IMR-90 (cell line): ENCODE measurements at regions not wholly inside any gene's neighbourhood (a gene's known extent, or its start where the extent isn't known, plus 50 kb on each side); places are given as distances from the start of the nearest gene placed in this dataset.

ENCODE experiments used
- ATAC-seq: fragments of 200-7000 bp; cut with Tn5 transposase; 2 replicates; pipeline ENCODE4 v1.9.1; 2020; ENCODE audit warnings: low read depth, mild to moderate bottlenecking, moderate library complexity
- BruUV-seq: library from RNA; stranded (reverse); fragments of 400-500 nt; replicated peaks from 2 replicates; lab custom pipeline; 2021; lab: Mats Ljungman, UMichigan
- CTCF ChIA-PET: fragments of 300-600 bp; formaldehyde crosslinking; extraction: SDS; loops from one replicate; lab custom pipeline; 2021; ENCODE audit warnings: antibody characterized with exemption; lab: Yijun Ruan, JAX
- POLR2A ChIA-PET: fragments of 300-600 bp; sonication (Branson Sonifier 250); formaldehyde crosslinking; loops from one replicate; lab custom pipeline; 2022; ENCODE audit warnings: antibody characterized with exemption; ENCODE audit not compliant: unreplicated experiment; lab: Charles Lee
- DNase-seq: peaks from one replicate; pipeline ENCODE4 v3.0.0; 2013
- H2AFZ ChIP-seq: replicated peaks from 2 replicates; pipeline ENCODE3; 2013; ENCODE audit warnings: low read length, mild to moderate bottlenecking; ENCODE audit not compliant: poor library complexity
- H2AK5ac ChIP-seq: 2 replicates; pipeline ENCODE4 v1.6.1; 2013; ENCODE audit warnings: low read depth, low read length, inconsistent platforms
- H2AK9ac ChIP-seq: replicated peaks from 2 replicates; pipeline ENCODE3; 2013; ENCODE audit warnings: mild to moderate bottlenecking, low read depth, low read length, moderate library complexity; ENCODE audit not compliant: poor library complexity
- H2BK120ac ChIP-seq: 2 replicates; pipeline ENCODE4 v1.6.1; 2013; ENCODE audit warnings: low read depth, low read length, inconsistent platforms
- H2BK15ac ChIP-seq: 3 replicates; pipeline ENCODE4 v1.6.1; 2013; ENCODE audit warnings: low read depth, low read length, inconsistent platforms
- H2BK20ac ChIP-seq: 2 replicates; pipeline ENCODE4 v1.6.1; 2013; ENCODE audit warnings: low read depth, mild to moderate bottlenecking, inconsistent platforms, low read length, moderate library complexity
- H2BK5ac ChIP-seq: 2 replicates; pipeline ENCODE4 v1.6.1; 2013; ENCODE audit warnings: mild to moderate bottlenecking, low read depth, low read length, inconsistent platforms; ENCODE audit not compliant: poor library complexity, severe bottlenecking
- H3K14ac ChIP-seq: replicated peaks from 2 replicates; pipeline ENCODE4 v1.6.1; 2013; ENCODE audit warnings: low read depth, low read length, inconsistent platforms
- H3K18ac ChIP-seq: 2 replicates; pipeline ENCODE4 v1.6.1; 2013; ENCODE audit warnings: low read depth, low read length, control low read depth
- H3K23ac ChIP-seq: 2 replicates; pipeline ENCODE4 v1.6.1; 2013; ENCODE audit warnings: low read depth, low read length, inconsistent platforms
- H3K27ac ChIP-seq: 2 replicates; pipeline ENCODE4 v1.5.1; 2013; ENCODE audit warnings: mild to moderate bottlenecking, control low read depth, low read length; ENCODE audit not compliant: insufficient read depth
- H3K27me3 ChIP-seq: 2 replicates; pipeline ENCODE4 v1.6.1; 2013; ENCODE audit warnings: low read length; ENCODE audit not compliant: control insufficient read depth, insufficient read depth
- H3K36me3 ChIP-seq: 2 replicates; pipeline ENCODE4 v1.6.1; 2013; ENCODE audit warnings: low read length, mixed read lengths; ENCODE audit not compliant: control insufficient read depth, insufficient read depth
- H3K4ac ChIP-seq: 2 replicates; pipeline ENCODE4 v1.6.1; 2013; ENCODE audit warnings: low read depth, low read length, inconsistent platforms
- H3K4me1 ChIP-seq: 2 replicates; pipeline ENCODE4 v1.6.1; 2013; ENCODE audit warnings: low read length, mixed read lengths; ENCODE audit not compliant: control insufficient read depth, insufficient read depth
- H3K4me2 ChIP-seq: 2 replicates; pipeline ENCODE4 v1.6.1; 2013; ENCODE audit warnings: low read depth, mild to moderate bottlenecking, control low read depth, low read length, moderate library complexity
- H3K4me3 ChIP-seq: 2 replicates; pipeline ENCODE4 v1.5.1; 2013; ENCODE audit warnings: low read depth, mild to moderate bottlenecking, control low read depth, low read length, moderate library complexity; ENCODE audit not compliant: insufficient read depth
- H3K56ac ChIP-seq: 2 replicates; pipeline ENCODE4 v1.6.1; 2013; ENCODE audit warnings: low read length, inconsistent platforms; ENCODE audit not compliant: insufficient read depth; ENCODE audit errors: extremely low read depth
- H3K79me1 ChIP-seq, 2 experiments: 2 replicates each; pipeline ENCODE4 v1.6.1; 2013; ENCODE audit warnings: low read length in 2 of 2, inconsistent platforms in 1 of 2, low read depth in 1 of 2
- H3K9ac ChIP-seq: 2 replicates; pipeline ENCODE4 v1.6.1; 2013; ENCODE audit warnings: low read depth, low read length, control low read depth
- H3K9me1 ChIP-seq: 2 replicates; pipeline ENCODE4 v1.6.1; 2013; ENCODE audit warnings: low read length, inconsistent platforms; ENCODE audit not compliant: insufficient read depth
- H3K9me3 ChIP-seq: 2 replicates; pipeline ENCODE4 v1.6.1; 2013; ENCODE audit warnings: low read length; ENCODE audit not compliant: control insufficient read depth, insufficient read depth
- H4K20me1 ChIP-seq: 2 replicates; pipeline ENCODE4 v1.6.1; 2013; ENCODE audit warnings: low read length, inconsistent platforms; ENCODE audit not compliant: insufficient read depth
- H4K5ac ChIP-seq: 2 replicates; pipeline ENCODE4 v1.6.1; 2013; ENCODE audit warnings: mild to moderate bottlenecking, low read depth, low read length, control low read depth
- H4K8ac ChIP-seq, 2 experiments: 2 replicates each; pipeline ENCODE4 v1.6.1; 2013; ENCODE audit warnings: low read depth in 2 of 2, low read length in 2 of 2, control low read depth in 1 of 2, inconsistent platforms in 1 of 2
- H4K91ac ChIP-seq: 2 replicates; pipeline ENCODE4 v1.6.1; 2013; ENCODE audit warnings: low read depth, low read length, inconsistent platforms; ENCODE audit not compliant: insufficient read depth
- BHLHE40 ChIP-seq: fragments of 150-350 bp; IDR thresholded peaks from 2 replicates; pipeline ENCODE4 v1.6.1; 2016; ENCODE audit warnings: mild to moderate bottlenecking, low read depth, low read length
- CEBPB ChIP-seq: IDR thresholded peaks from 2 replicates; pipeline ENCODE4 v1.6.1; 2012; ENCODE audit warnings: low read depth, low read length, improper control_type of control experiment
- CHD1 ChIP-seq: IDR thresholded peaks from 2 replicates; pipeline ENCODE4 v1.6.1; 2012; ENCODE audit warnings: low read depth, low read length, improper control_type of control experiment
- CTCF ChIP-seq: conservative IDR thresholded peaks from 2 replicates; pipeline ENCODE4 v1.5.1; 2012; ENCODE audit warnings: mild to moderate bottlenecking, low read depth, low read length, improper control_type of control experiment
- ELK1 ChIP-seq: fragments of 150-350 bp; IDR thresholded peaks from 2 replicates; pipeline ENCODE4 v1.6.1; 2016; ENCODE audit warnings: low read depth, mild to moderate bottlenecking, low read length, moderate library complexity, borderline replicate concordance
- FOS ChIP-seq: fragments of 150-350 bp; IDR thresholded peaks from 2 replicates; pipeline ENCODE4 v1.6.1; 2016; ENCODE audit warnings: low read depth, low read length
- MAFK ChIP-seq: IDR thresholded peaks from 2 replicates; pipeline ENCODE4 v1.6.1; 2012; ENCODE audit warnings: low read depth, low read length, improper control_type of control experiment
- MAZ ChIP-seq: IDR thresholded peaks from 2 replicates; pipeline ENCODE4 v1.6.1; 2012; ENCODE audit warnings: low read depth, mild to moderate bottlenecking, low read length, improper control_type of control experiment, moderate library complexity, borderline replicate concordance
- MXI1 ChIP-seq: IDR thresholded peaks from 2 replicates; pipeline ENCODE4 v1.6.1; 2012; ENCODE audit warnings: low read depth, mild to moderate bottlenecking, low read length, moderate library complexity, borderline replicate concordance
- NFE2L2 ChIP-seq: fragments of 150-350 bp; IDR thresholded peaks from 2 replicates; pipeline ENCODE4 v1.6.1; 2016; ENCODE audit warnings: low read depth, mild to moderate bottlenecking, low read length
- POLR2A ChIP-seq: IDR thresholded peaks from 2 replicates; pipeline ENCODE4 v1.6.1; 2012; ENCODE audit warnings: mild to moderate bottlenecking, low read depth, low read length
- RAD21 ChIP-seq: IDR thresholded peaks from 2 replicates; pipeline ENCODE4 v1.6.1; 2012; ENCODE audit warnings: low read length, improper control_type of control experiment
- RCOR1 ChIP-seq: IDR thresholded peaks from 2 replicates; pipeline ENCODE4 v1.6.1; 2012; ENCODE audit warnings: mild to moderate bottlenecking, low read length, improper control_type of control experiment; ENCODE audit not compliant: insufficient replicate concordance
- RFX5 ChIP-seq: IDR thresholded peaks from 2 replicates; pipeline ENCODE4 v1.8.0; 2012; ENCODE audit warnings: low read depth, mild to moderate bottlenecking, low read length, moderate library complexity
- SMC3 ChIP-seq: fragments of 150-350 bp; IDR thresholded peaks from 2 replicates; pipeline ENCODE4 v1.6.1; 2016; ENCODE audit warnings: low read depth, mild to moderate bottlenecking, antibody characterized with exemption, low read length, moderate library complexity
- USF2 ChIP-seq: fragments of 150-350 bp; IDR thresholded peaks from 2 replicates; pipeline ENCODE4 v1.6.1; 2017; ENCODE audit warnings: mild to moderate bottlenecking, antibody characterized with exemption, low read length, low read depth
- dilution Hi-C: fragments of 300-500 bp; cut with HindIII; formaldehyde crosslinking; loops from one replicate; pipeline ENCODE4 v1.14.3; 2018; ENCODE audit warnings: low sequenced_read_pairs; ENCODE audit not compliant: unreplicated experiment
- in situ Hi-C: fragments of 300-500 bp; cut with MboI; formaldehyde crosslinking; loops from 3 replicates; pipeline ENCODE4 v1.14.3; 2019; ENCODE audit warnings: low sequenced_read_pairs, inconsistent platforms, mixed read lengths
- intact Hi-C: fragments of 100-400 bp; cut with micrococcal nuclease; formaldehyde crosslinking; loops from 2 replicates; pipeline ENCODE4 v1.10.0; 2022

GRCh38 chr6:76984572-76984971, 478.7 kb downstream of the HTR1B start:
- H3K27ac ChIP-seq = no peak overlapping the region
- H3K4ac ChIP-seq = no peak overlapping the region
- no peak overlapping the region for H3K23ac ChIP-seq
- H3K4me3 ChIP-seq = no peak overlapping the region
- H3K4me2 ChIP-seq = no peak overlapping the region
- H2BK20ac ChIP-seq = no peak overlapping the region
- no peaks in the 10 kb centered on the region for H3K36me3 ChIP-seq
- ATAC-seq (no peak), DNase-seq (peak; percentile 7)
- no peak overlapping the region for H3K56ac ChIP-seq
- dilution Hi-C loops = no loop called here
- H3K14ac ChIP-seq = no peak overlapping the region
- no peak overlapping the region for H4K5ac ChIP-seq
- no peak overlapping the region for H3K18ac ChIP-seq
- ChIA-PET POLR2A (no interaction called here), CTCF (no interaction called here)
- H3K9ac ChIP-seq = no peak overlapping the region
- H2AFZ ChIP-seq = no peak overlapping the region
- no TSS peak for BruUV-seq
- in situ Hi-C loops = no loop called here
- H3K9me1 ChIP-seq = no peaks in the 10 kb centered on the region
- no peaks in the 10 kb centered on the region for H3K27me3 ChIP-seq
- no peaks in the 10 kb centered on the region for H4K20me1 ChIP-seq
- no peak overlapping the region for H2BK15ac ChIP-seq
- no peak for TF ChIP-seq MAZ
- no peak for TF ChIP-seq MXI1
- TF ChIP-seq FOS = no peak
- no peak for TF ChIP-seq MAFK
- TF ChIP-seq RFX5 = no peak
- no peak for TF ChIP-seq USF2
- TF ChIP-seq NFE2L2 = no peak
- TF ChIP-seq CTCF = no peak
- TF ChIP-seq CHD1 = no peak
- no peak for TF ChIP-seq POLR2A
- no peak for TF ChIP-seq CEBPB
- no peak for TF ChIP-seq RCOR1
- TF ChIP-seq SMC3 = no peak
- TF ChIP-seq RAD21 = no peak
- no peak for TF ChIP-seq ELK1
- no peak for TF ChIP-seq BHLHE40
- H4K91ac ChIP-seq = no peak overlapping the region
- peaks cover 6% of the 10 kb centered on the region; the same call in 1 of the 2 replicates for H3K9me3 ChIP-seq
- no peak overlapping the region for H4K8ac ChIP-seq
- no peak overlapping the region for H2AK5ac ChIP-seq
- H2AK9ac ChIP-seq = no peak overlapping the region
- H2BK120ac ChIP-seq = no peak overlapping the region
- H3K79me1 ChIP-seq = no peaks in the 10 kb centered on the region
- H2BK5ac ChIP-seq = no peak overlapping the region
- no peaks in the 10 kb centered on the region for H3K4me1 ChIP-seq
- intact Hi-C loops = no loop called here
